Cerebellar cortex (tissue), 1 donor: ENCODE measurements at regions not wholly inside any gene's neighbourhood (a gene's known extent, or its start where the extent isn't known, plus 50 kb on each side); places are given as distances from the start of the nearest gene placed in this dataset.

Source experiments
- DNase-seq: peaks from one replicate; pipeline ENCODE4 v3.0.0-alpha.2; 2015; ENCODE audit warnings: low spot score

- DNase-seq = no peak
Measured at GRCh38 chr18:60663060-60663989, 290.8 kb upstream of the MC4R start.

GRCh38 chr18:60664736-60665135, 292.2 kb upstream of the MC4R start:
- no peak for DNase-seq

- no peak for DNase-seq
Measured at GRCh38 chr18:60667016-60667415, 294.4 kb upstream of the MC4R start.

GRCh38 chr18:60668583-60668982, 296.0 kb upstream of the MC4R start:
- no peak for DNase-seq

- DNase-seq = no peak
Measured at GRCh38 chr18:60669938-60670337, 297.4 kb upstream of the MC4R start.

GRCh38 chr18:60671021-60671420, 298.4 kb upstream of the MC4R start:
- no peak for DNase-seq

GRCh38 chr18:60675126-60675525, 302.6 kb upstream of the MC4R start:
- no peak for DNase-seq

GRCh38 chr18:60675801-60676200, 303.2 kb upstream of the MC4R start:
- DNase-seq = no peak

- DNase-seq = no peak
Measured at GRCh38 chr18:60676815-60677214, 304.2 kb upstream of the MC4R start.

GRCh38 chr18:60684843-60685513, 312.4 kb upstream of the MC4R start:
- DNase-seq = peak; percentile 33

- DNase-seq = no peak
Measured at GRCh38 chr18:60686142-60686541, 313.6 kb upstream of the MC4R start.

GRCh38 chr18:60691061-60691460, 318.5 kb upstream of the MC4R start:
- DNase-seq = no peak

GRCh38 chr18:60693426-60693825, 320.9 kb upstream of the MC4R start:
- no peak for DNase-seq

GRCh38 chr18:60698901-60699300, 326.3 kb upstream of the MC4R start:
- no peak for DNase-seq

- DNase-seq = no peak
Measured at GRCh38 chr18:60722742-60723141, 350.2 kb upstream of the MC4R start.

GRCh38 chr18:60732143-60732542, 359.6 kb upstream of the MC4R start:
- no peak for DNase-seq

GRCh38 chr18:60739212-60739611, 366.6 kb upstream of the MC4R start:
- no peak for DNase-seq

GRCh38 chr18:60740313-60740712, 367.7 kb upstream of the MC4R start:
- no peak for DNase-seq

- no peak for DNase-seq
Measured at GRCh38 chr18:60746491-60746890, 373.9 kb upstream of the MC4R start.

- no peak for DNase-seq
Measured at GRCh38 chr18:60746919-60747318, 374.3 kb upstream of the MC4R start.

- DNase-seq = no peak
Measured at GRCh38 chr18:60753753-60754152, 381.2 kb upstream of the MC4R start.

GRCh38 chr18:60754413-60755009, 381.9 kb upstream of the MC4R start:
- no peak for DNase-seq

- no peak for DNase-seq
Measured at GRCh38 chr18:60755134-60755533, 382.6 kb upstream of the MC4R start.
